ENCODE measurements at regions not wholly inside any gene's neighbourhood (a gene's known extent, or its start where the extent isn't known, plus 50 kb on each side); places are given as distances from the start of the nearest gene placed in this dataset.

GRCh38 chr2:19426144-19426543, 67.7 kb upstream of the OSR1 start:
- H3K27ac ChIP-seq (ENCODE audit: low read length in 2 of 2) = no peak overlapping the region
- ATAC-seq (ENCODE audit: low read depth) (no peak), DNase-seq (no peak)
- TF ChIP-seq CTCF (IDR thresholded peaks at IDR 0.05) = no peak
- TF ChIP-seq EZH2 (IDR thresholded peaks at IDR 0.05; ENCODE audit: borderline replicate concordance, insufficient read depth, low read depth, low read length, poor library complexity, severe bottlenecking) = no peak
- H3K79me2 ChIP-seq (ENCODE audit: control insufficient read depth, insufficient read depth, low read length) = no peaks in the 10 kb centered on the region
- no peaks in the 10 kb centered on the region for H3K4me1 Mint-ChIP-seq
- ChIA-PET POLR2A (no interaction called here), CTCF (no interaction called here)
- H3K27me3 Mint-ChIP-seq = peaks cover 9% of the 10 kb centered on the region
- H3K9me3 ChIP-seq (ENCODE audit: control extremely low read depth in 1 of 3, control insufficient read depth in 2 of 3, insufficient read depth in 1 of 3, low read length in 2 of 3) = no peaks in the 10 kb centered on the region
- H3K36me3 ChIP-seq (replicated peaks in 1 of 2; ENCODE audit: control extremely low read depth in 1 of 2, control insufficient read depth in 1 of 2, extremely low read depth in 1 of 2, insufficient read depth in 2 of 2, low read length in 1 of 2) = no peaks in the 10 kb centered on the region
- H3K27me3 ChIP-seq (replicated peaks in 1 of 4; ENCODE audit: control extremely low read depth in 1 of 4, control insufficient read depth in 3 of 4, insufficient read depth in 4 of 4, low read length in 3 of 4) = no peaks in the 10 kb centered on the region
- intact Hi-C loops (cut with micrococcal nuclease) = no loop called here
- H3K9me3 Mint-ChIP-seq (ENCODE audit: insufficient read depth) = no peaks in the 10 kb centered on the region
- no peaks in the 10 kb centered on the region for H4K20me1 ChIP-seq (ENCODE audit: control insufficient read depth, insufficient read depth, low read length, poor library complexity, severe bottlenecking)
- no peak overlapping the region for H3K27ac Mint-ChIP-seq
- H3K4me1 ChIP-seq (ENCODE audit: control insufficient read depth in 2 of 2, insufficient read depth in 2 of 2, low read length in 2 of 2) = no peaks in the 10 kb centered on the region
- no peak overlapping the region for H3K4me3 ChIP-seq (ENCODE audit: control extremely low read depth in 1 of 5, extremely low read depth in 1 of 5, insufficient read depth in 1 of 5, low read depth in 2 of 5, low read length in 4 of 5)
- no peak overlapping the region for H2AFZ ChIP-seq (ENCODE audit: insufficient read depth, low read depth, low read length, poor library complexity, severe bottlenecking)
- WGBS (ENCODE audit: insufficient coverage) = 87% methylated on average over 4 of the region's 5 CpGs
- H3K4me3 Mint-ChIP-seq = no peak overlapping the region
- no peak overlapping the region for H3K9ac ChIP-seq (ENCODE audit: low read length)
- H3K4me2 ChIP-seq (replicated peaks; ENCODE audit: low read depth, low read length, poor library complexity, severe bottlenecking) = no peak overlapping the region

GRCh38 chr2:19425419-19425818, 67.0 kb upstream of the OSR1 start:
- Histone ChIP-seq H2AFZ (ENCODE audit: insufficient read depth, low read depth, low read length, poor library complexity, severe bottlenecking) (no peak overlapping the region), H3K4me2 (replicated peaks; ENCODE audit: low read depth, low read length, poor library complexity, severe bottlenecking) (no peak overlapping the region), H4K20me1 (ENCODE audit: control insufficient read depth, insufficient read depth, low read length, poor library complexity, severe bottlenecking) (no peaks in the 10 kb centered on the region), H3K79me2 (ENCODE audit: control insufficient read depth, insufficient read depth, low read length) (no peaks in the 10 kb centered on the region), H3K4me1 (ENCODE audit: control insufficient read depth in 2 of 2, insufficient read depth in 2 of 2, low read length in 2 of 2) (no peaks in the 10 kb centered on the region), H3K4me3 (ENCODE audit: control extremely low read depth in 1 of 5, extremely low read depth in 1 of 5, insufficient read depth in 1 of 5, low read depth in 2 of 5, low read length in 4 of 5) (no peak overlapping the region), H3K9me3 (ENCODE audit: control extremely low read depth in 1 of 3, control insufficient read depth in 2 of 3, insufficient read depth in 1 of 3, low read length in 2 of 3) (no peaks in the 10 kb centered on the region), H3K36me3 (replicated peaks in 1 of 2; ENCODE audit: control extremely low read depth in 1 of 2, control insufficient read depth in 1 of 2, extremely low read depth in 1 of 2, insufficient read depth in 2 of 2, low read length in 1 of 2) (no peaks in the 10 kb centered on the region), H3K9ac (ENCODE audit: low read length) (no peak overlapping the region), H3K27me3 (replicated peaks in 1 of 4; ENCODE audit: control extremely low read depth in 1 of 4, control insufficient read depth in 3 of 4, insufficient read depth in 4 of 4, low read length in 3 of 4) (no peaks in the 10 kb centered on the region), H3K27ac (ENCODE audit: low read length in 2 of 2) (no peak overlapping the region)
- CTCF ChIA-PET = no interaction called here
- DNase-seq = no peak
- intact Hi-C loops (cut with micrococcal nuclease) = no loop called here
- H3K9me3 Mint-ChIP-seq (ENCODE audit: insufficient read depth) = no peaks in the 10 kb centered on the region
- ATAC-seq (ENCODE audit: low read depth) = no peak
- H3K4me3 Mint-ChIP-seq = no peak overlapping the region
- TF ChIP-seq CTCF (IDR thresholded peaks at IDR 0.05) = no peak
- TF ChIP-seq EZH2 (IDR thresholded peaks at IDR 0.05; ENCODE audit: borderline replicate concordance, insufficient read depth, low read depth, low read length, poor library complexity, severe bottlenecking) = no peak
- WGBS (ENCODE audit: insufficient coverage) = 94% methylated on average over 1 of the region's 2 CpGs
- POLR2A ChIA-PET = no interaction called here
- H3K27me3 Mint-ChIP-seq = peaks cover 9% of the 10 kb centered on the region
- H3K4me1 Mint-ChIP-seq = no peaks in the 10 kb centered on the region
- no peak overlapping the region for H3K27ac Mint-ChIP-seq

Measured in B cell (primary cell).